Stimulated activated CD8-positive, alpha-beta memory T cell treated with anti-CD3 and anti-CD28 coated beads, Interleukin-7, amount 100 ng/mL, for 24 hours (primary cell): ENCODE measurements at regions not wholly inside any gene's neighbourhood (a gene's known extent, or its start where the extent isn't known, plus 50 kb on each side); places are given as distances from the start of the nearest gene placed in this dataset.
A peak's percentile ranks its signal among the peaks of the same experiment; 100 is the strongest.

ENCODE experiments used
- DNase-seq: peaks from one replicate; pipeline ENCODE4 v3.0.0-alpha.2; 2020; ENCODE audit warnings: low read depth

DNA sequence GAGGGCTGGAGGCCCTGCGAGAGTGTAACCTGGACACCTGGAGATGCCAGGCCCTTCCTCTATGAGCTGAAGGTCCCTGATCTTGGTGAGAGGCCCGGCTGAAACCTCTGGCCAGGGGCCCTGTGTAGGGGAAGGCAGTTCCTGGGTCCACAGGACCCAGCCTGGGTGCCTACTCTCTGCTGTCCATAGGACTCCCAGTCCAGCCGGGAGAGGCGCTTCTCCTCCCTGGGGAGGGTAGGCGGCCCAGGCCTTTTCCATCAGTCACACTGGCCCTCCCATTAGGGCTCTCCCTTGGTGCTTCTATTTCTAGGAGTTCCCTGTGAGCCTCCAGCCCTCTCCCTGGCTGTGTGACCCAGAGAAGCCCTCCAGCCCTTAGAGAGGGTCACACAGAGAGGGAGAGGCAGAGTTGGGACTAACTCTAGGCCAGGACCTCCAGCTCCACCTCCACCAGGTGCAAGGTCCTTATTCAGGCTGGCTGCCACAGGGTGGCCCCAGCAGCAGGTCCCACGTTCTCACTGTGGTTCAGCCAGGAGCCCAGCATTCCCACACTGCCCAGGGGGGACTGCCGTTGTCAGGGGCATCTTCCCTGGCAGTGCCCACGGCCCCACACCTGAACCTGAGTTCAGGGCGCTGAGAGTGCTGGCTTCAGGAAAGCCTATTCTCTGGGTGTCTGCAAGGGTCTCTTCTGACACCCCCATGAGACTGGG, 146.8 kb downstream of the SMAD6 start:
- DNase-seq: no peak

DNA sequence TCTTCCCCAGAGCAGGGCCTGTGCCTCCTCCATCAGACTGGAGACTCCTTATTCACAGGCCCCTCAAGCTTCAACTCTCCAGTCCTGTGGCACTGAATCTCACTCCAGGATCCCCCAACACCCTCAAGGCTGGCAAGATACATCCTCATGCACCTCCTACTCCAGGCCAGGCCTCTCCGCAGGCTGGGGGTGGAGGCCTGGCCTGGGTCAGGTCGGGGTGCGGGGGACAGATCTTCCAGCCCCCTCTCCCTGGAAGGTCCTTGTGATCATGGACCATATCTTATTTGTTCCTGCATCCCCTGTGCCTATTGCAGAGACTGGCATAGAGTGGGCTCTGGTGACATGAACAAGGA, 147.3 kb downstream of the SMAD6 start:
- no peak for DNase-seq

DNA sequence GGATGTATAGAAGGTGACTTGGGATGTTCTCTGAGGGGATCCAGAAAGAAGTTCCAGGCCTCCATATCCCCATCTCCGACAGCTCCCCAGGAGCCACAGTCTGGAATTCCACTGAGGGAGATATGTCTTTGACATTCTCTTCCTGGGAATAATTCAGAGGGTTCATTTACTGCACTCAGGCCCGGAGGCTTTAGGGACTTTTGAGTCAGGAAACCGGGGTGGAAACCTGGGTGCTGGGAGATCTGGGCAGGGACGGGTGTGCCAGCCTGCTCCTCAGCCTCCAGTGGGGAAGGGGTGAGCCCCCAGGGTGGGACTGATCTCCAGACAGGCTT, 147.7 kb downstream of the SMAD6 start:
- DNase-seq: no peak

DNA sequence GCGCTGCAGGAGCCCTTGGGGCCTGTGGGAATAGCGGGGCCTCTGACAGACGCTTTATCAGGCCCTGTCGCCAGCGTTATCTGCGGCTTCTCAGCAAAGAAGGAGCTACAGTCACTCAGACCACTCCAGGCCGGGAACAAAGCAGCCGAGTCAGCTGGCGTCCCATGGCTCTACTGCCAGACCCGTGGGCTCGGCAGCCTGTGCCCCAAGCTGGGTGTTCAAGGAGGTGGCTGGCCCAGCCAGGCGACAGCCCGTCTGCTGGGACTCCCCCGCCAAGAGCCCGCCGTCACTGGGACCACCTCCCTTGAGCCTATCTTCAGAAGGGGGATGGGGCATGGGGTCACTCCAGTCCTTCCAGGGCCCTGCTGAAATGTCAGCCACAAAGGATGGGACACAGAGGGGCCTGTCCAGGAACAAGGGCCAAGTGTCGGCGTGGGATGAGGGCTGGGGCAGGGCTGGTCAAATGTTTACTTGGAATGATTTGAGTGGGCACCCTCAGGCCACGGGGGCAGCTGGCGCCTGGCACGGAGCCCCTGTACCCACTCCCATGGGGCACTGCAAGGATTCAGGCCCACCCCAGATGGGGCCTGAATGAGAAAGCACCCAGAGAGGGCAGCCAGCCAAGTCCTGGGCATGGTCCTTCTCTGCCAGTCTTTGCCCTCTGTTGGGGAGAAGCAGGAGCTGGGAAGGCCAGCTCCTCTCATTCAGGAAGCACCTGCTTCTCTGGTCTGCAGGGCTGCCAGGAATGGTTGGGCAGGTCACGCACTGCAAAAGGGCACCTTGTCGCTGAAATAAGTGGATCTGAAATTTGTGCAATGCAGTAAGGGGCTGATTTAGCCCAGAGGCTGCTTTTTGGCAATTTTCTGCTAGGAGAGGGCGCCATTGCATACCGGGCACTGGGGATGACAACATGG, 148.3 kb downstream of the SMAD6 start:
- DNase-seq: no peak

DNA sequence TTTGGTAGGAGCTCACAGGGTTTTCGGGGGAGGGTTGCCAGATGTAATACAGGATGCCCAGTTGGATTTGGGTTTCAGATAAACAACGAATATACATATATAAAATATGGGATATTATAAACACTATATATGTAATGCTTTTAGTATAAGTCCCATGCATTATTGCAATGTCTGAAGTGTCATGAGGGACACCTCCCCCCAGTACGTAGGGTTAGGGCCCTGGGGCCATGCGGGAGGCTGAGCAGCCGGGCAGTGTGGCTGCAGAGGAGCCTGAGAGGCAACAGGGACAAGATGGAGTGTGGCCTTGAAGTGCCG, 148.9 kb downstream of the SMAD6 start:
- DNase-seq: no peak

DNA sequence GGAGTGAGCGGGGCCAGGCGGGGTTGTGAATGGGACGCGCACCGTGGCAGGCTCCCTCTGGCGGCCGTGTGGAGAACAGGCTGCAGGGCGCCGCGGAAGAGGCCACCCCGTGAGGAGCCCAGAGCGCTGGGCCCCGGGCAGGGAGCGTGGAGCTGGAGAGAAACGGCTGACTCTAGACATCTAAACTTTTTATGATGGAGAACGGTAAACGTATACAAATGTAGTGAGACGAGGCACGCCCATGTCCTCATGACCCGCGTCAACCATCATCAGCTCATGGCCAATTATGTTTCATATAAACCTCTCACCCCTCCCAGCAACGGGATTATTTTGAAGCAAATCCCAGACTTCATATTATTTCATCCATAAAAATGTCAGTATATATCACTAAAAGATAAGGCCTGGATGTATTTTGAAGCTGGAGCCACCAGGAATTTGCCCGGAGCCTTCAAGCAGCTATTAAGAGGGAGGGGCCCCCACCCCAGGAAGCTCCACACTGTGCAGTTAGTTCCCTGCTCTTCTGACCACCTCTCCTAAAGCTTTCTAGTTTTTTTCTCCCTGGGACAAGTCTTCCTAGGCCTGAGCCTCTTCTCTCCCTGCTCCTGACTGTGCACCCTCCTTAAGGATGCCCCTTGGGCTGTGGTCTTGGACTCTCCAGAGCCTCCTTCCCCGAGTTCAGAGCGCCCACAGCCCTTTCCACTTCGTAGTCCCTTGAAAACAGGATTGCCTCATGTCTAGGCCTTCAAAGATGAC, 149.5 kb downstream of the SMAD6 start:
- DNase-seq: peak; percentile 64

DNA sequence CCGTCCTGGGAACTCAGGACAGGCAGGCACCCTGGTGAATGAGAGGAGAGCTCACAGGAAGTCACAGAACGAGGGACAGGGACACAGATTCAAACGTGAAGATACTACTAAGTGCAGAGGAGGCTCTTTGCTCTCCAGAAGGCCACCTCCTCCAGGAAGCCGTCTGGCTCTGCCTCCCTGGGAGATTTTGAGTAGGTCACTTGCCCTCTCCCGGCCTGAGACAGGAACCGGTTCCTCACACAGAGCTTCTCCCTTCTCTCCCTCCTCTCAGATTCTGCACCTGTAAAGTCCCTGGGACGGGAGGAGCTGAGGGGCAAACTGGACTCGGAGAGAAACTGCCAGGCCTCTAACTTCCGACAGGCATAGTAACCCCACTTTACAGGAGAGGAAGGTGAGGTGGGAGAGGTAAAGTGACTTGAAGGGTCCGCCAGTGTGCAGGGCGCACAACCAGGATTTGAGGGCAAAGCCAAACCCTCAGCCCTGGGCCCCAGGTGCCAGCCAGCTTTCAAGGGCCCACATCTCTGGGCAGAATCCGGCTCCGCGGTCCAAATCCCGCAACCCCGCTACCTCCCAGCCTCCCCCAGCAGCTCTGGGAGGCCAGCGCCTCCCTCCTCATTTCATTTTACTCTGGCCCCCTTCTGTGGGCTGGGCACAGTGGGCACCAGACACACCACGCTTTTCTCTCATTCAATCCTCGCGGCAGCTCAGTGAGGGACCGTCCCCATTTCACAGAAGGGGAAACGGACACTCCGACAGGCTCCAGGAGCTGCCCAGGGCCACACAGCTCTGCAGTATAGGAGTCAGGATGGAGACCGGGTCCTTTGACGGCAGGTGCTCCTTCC, 150.2 kb downstream of the SMAD6 start:
- DNase-seq: no peak

DNA sequence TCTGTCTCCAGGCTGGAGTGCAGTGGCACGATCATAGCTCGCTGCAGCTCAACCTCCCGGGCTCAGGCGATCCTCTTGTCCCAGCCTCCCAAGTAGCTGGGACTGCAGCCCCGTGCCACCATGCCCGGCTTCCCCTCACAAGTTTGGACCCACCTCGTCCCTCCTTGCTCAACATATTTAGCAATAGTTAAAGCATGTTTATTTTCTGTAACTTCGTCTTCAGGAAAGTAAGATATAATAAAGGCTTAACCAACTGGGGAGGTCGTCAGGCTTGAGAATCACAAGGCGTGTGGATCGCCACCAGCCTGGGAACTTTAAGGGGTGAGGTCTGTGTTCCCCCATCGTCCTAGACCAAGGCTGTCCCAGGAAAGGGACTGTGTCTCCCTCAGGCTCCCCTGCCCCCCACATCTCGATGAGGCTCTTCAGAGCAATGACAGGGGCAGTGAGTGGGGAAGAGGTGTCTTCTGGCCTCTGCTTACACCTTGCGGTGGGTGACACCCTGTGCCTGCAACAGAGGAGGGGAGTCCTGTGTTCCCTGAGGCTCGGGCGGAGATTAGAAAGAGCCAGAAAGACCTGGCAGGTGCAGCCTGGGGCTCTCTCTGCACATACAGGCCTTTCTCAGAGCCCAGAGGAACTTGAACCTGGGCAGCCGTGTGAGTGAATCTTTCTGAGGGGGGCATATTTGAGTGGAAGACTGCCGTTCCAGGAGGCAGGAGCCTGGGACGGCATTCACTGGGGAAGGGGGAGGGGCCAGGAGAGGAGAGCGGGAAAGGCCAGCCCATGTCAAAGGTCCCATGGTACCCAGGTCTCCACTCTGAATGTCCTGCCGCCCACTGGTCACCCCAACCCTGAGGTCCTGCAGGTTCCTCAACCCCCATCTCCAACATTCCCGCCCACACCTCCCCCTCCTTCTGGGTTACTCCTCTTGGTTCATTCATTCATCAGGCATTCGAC, 152.3 kb downstream of the SMAD6 start:
- no peak for DNase-seq

DNA sequence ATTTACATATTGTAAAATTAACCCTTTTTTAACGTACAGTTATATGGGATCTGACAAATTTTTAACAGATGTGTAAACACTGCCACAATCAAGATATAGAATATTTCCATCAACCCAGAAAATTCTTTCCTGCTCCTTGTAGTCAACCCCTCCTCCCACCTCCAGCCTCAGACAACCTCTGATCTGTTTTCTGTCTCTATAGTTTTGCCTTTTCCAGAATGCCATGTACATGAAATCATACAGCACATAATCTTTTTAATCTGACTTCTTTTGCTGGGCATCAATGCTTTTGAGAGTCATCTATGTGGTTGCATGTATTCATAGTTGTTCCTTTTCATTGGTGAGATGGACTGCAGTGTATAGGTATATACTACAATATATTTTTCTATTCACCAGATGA, 153.0 kb downstream of the SMAD6 start:
- no peak for DNase-seq

DNA sequence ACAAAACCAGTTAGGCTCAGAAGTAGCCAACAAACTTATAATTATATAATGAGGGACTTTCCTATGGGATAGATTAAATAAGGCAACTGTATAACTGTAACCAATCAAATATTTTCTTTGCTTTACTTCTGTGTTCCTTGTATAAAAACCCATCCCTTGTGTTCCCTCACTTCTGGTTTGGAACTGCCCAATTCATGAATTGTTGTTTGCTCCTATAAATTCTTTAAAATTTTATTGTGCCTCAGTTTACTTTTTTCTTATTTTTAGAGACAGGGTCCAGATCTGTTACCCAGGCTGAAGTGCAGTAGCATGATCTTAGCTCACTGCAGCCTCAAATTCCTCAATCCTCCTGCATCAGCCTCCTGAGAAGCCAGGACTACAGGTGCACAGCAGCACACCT, 155.7 kb downstream of the SMAD6 start:
- no peak for DNase-seq

DNA sequence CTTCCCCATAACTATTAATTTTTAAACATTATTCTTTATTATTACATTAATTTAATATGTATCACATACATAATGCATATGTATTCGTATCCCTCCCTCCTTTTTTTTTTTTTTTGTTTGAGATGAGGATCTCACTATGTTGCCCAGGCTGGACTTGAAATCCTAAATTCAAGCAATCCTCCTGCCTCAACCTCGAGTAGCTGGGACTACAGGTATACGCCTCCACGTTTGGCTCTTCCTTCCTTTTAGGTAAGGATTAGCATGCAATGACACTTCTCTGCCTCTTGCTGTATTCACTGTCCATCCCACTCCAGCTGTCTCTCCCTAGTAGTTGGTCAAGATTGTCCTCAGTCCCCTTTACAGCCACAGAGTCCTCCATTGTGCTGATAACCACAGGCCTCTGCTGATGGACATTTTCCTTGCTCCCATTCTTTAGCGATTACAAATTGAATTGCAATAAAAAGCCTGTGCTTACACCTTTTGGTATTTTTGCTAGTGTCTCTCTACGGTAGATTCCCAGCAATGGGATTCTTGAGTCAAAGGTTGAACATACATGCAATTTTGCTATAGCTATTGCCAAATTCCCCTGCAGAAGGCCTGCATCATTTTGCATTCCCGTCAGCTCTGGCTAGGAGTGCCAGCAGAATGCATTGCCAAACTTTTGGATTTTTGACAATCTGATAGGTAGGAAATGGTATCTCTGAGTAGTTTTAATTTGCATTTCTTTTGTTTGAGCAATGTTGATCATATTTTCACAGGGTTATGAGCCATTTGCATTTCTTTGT, 156.6 kb downstream of the SMAD6 start:
- DNase-seq: no peak

DNA sequence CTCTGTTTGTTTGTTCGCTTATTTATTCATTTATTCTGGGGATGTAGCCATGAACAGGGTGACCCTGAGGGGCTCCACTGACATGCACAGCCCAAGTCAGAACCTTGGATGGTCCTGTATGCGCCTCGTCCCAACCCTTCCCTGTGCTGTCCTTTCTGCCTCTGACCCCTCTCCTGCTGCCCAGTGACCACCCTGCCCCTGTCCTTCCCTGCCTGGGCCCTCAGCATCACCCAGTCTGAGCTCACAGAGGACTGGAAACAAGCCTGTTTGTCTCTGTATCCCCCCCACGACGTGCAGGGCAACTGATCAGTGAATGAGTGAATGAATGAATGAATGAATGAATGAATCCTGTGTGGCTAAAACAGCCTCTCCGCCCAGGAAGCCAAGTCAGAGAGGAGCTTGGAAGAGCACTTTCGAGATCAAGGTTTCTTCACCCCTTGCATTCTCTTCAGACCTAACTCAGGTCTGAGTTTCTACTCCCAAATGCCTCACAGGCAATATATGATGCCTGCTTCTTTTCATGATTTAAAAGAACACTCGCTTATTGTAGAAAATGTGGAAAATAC, 157.7 kb downstream of the SMAD6 start:
- DNase-seq: no peak

DNA sequence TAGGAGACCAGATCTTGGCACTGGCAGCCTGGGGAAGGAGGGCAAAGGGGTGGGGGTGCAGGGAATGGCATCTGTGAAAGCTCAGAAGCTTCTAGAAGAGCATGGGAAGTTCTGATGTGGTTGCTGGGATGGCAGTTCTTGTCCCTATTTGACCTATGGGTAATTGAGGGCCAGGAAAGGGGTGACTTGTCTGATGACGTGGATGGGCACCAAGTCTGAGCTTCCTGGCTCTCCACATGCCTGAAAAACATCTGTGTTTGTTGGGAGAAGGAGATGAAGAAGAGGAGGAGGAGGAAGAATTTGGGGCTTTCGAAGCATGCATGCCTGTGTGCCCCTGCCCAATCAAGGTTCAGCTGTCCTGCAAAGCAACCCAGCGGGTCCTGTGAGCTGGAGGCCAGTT, 158.8 kb downstream of the SMAD6 start:
- no peak for DNase-seq

DNA sequence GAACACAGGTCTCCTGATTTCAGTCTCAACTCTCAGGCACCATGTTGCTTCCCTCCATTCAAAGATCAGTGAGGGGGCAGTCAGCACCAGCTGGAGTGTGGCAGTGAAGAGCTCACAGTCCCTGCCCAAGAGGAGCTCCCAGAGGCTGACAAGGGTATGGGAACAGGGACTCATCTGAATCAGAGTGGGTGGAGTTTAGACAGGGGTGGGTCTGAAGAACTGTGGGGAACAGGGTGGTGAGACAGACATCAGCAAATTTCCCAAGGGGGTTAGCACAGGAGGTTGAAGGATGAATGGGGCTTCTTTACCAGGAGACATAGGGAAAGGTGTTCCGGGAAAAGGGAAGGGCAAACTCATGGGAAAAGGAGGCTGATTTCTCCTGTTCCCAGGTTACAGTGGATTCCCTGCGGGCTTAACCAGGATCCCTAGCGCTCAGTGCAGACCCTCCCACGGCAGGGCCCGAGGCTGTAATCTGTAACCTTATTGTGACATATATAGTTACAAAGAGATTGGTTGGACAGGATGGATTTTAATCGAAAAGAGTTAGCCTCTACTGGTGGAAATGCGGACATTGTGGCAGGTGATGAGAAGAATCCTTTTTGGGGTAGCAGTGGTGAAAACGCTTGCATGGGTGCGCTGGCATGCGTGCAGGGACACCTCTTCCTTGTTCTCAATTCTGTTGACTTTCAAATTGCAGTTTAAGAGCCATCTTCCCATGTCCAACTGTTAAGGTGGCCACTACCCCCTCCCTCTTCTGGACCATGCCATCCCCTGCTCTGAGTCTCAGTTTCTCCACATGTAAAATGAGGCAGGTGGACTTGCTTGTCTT, 160.3 kb downstream of the SMAD6 start:
- no peak for DNase-seq

DNA sequence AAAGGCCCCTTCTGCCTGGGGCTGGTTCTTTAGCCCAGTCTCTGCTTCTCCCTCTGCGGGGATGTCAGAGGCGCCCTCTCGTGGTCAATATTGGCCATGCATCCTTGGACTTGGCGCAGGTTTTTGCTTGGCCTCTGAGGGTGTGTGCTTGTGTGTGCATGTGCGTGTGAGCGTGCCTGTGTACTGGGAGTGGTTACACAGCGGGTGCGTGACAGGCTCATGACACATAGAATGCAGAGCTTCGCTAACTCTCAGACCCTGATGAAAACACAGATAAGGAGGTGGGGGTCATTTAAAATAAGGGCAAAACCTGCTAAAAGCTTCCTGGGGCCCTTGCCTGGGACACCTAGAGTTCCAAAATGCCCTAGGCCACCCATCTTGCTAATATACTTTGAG, 160.9 kb downstream of the SMAD6 start:
- DNase-seq: peak; percentile 56

DNA sequence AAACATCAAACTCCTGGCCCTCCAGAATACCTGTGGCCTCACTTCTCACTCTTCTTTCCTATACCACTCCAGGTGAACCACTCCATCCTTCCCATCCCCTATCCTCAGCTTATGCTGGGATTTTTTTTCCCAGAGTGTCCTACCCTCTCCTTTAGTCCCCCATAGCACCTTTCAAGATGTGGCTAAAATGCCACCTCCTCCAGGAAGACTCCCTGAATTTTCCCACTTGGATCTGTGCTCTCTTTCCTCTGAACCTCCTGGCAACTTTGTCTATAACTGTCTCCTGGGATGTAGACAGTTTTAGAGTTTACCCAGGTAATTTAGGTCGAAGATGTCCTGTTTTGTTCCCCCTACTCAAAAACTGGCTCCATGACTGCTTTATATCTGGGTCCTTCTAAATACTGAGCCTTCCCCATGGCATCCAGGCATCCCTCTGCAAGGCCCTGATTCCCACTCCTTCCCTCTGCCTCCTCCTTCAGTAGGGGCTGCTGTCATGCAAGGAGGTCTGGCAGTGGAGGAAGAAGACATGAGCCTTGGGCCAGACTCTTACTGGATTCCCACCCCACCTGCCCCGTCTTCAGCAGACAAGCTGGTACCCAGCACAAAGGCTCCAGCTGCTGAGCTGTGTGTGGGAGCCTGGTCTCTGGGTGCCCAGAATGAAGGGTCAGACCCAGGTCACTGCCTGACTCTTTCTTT, 161.5 kb downstream of the SMAD6 start:
- no peak for DNase-seq

DNA sequence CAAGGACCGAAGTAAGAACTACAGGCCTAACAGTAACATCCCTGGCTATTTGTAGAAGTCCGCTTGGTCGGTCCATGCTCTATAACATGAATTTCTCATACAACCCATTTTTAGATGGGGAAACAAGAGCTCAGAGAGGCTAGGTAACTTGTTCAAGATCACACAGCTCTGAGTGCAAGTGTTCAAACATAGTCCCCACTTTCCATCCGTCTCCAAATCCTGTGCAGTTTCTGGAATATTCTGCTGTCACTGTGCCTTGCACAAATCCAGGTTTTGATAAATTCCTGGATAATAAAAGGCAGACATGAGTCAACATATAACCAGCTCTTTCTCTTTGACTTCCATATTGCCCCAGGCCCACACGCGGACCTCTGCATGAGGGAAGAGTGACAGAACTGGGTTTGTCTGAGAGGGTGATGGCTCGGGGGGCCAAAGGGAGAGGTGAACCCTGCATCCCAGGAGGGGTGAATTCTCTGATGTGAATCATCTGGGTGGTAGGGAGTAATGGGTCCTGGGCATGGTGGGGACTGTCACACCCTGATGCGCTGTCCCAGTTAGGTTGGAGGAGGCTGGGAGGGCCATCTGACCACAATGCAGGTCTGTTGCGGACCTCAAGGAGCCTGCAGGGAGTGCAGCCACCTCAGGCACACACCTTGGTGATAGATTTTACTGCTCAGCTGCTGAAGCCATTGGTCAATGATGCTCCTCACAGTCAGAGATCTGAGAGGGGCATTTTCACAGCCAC, 162.2 kb downstream of the SMAD6 start:
- no peak for DNase-seq

DNA sequence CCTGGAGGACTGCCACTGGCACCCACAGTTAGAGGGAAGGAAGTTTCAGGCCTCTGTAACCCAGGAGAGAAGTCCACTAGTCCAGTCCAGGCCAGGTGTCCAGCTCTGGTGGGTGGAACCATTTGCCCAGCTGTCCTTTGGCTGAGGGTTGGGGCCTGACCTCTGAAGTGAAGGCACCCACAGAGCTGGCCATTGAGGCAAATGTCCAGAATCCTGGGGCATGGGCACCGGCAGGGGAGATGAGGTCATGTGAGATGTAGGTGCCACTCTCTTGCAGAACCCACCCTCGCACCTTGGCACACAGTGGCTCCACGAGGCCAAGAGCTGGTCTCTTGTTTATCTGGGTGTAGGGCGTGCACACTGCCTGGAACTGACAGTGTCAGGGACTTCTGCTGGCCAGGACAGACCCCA, 162.8 kb downstream of the SMAD6 start:
- no peak for DNase-seq
